Epithelial cell of prostate (primary cell): ENCODE measurements at regions not wholly inside any gene's neighbourhood (a gene's known extent, or its start where the extent isn't known, plus 50 kb on each side); places are given as distances from the start of the nearest gene placed in this dataset.

Experiments
- DNase-seq: peaks from one replicate; pipeline ENCODE4 v3.0.0-alpha.2; 2011; ENCODE audit warnings: low read depth, low spot score
- H3K27ac ChIP-seq: fragments of 450-650 bp; 2 replicates; pipeline ENCODE4 v1.5.1; 2017; ENCODE audit warnings: mild to moderate bottlenecking

DNA sequence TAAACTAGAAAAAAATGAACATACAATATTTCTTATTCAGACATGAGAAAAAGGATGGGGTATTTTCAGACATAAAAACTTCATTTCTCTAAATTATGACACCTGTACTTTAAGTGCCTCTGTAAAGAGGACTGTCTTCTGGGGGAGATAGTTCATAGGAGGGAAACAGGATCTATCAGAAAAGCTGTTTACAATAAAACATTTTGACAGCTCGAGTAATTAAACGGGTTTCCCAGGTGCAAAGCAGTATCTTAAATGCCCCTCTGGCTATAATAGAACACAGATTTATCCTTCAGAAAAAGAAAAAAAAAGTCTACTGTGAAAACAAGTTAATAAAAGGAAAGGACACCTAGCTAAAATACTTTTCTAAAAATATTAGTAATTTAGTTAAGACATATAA lies 311.4 kb upstream of the UBE2E3 start:
- H3K27ac ChIP-seq, result no peak overlapping the region
- DNase-seq, result no peak

DNA sequence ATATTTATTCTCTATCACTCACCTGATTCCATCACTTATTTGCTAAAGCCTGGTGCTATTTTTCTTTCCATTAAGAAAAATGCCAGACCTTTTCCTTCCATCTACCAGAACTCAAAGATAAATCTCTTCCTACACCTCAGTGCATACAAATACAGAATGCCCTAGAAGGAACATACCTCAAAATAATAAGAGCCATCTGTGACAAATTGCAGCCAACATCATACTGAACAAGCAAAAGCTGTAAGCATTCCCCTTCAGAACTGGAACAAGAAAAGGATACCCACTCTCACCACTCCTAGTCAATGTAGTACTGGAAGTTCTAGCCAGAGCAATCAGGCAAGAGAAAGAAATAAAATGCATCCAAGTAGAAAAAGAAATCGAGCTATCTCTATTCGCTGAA lies 315.9 kb upstream of the UBE2E3 start:
- H3K27ac ChIP-seq, result no peak overlapping the region
- DNase-seq, result no peak

DNA sequence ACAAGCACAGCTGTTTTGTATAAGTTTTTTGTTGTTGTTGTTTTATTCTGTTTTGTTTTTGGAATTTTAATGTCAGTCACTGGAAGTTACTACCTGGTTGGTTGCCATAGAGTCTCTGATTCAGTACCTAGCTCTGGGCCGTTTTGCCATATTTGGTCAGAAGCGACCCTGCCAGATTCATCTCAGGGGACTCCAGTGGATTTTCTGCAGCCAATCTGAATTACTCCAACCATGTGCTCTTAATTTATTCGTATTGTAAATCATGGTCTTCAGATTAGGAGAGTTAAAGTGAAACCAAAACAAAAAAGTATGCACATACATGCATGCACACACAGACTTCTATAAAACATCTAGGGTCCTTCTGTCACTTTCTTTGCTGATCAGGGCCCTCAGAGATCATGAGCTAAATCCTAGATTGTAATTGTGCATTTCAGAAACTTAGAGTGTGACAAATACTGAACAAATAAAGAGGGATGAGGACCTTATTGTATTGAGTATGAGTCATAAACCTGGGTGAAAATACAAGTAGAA lies 317.4 kb upstream of the UBE2E3 start:
- H3K27ac ChIP-seq, result no peak overlapping the region

DNA sequence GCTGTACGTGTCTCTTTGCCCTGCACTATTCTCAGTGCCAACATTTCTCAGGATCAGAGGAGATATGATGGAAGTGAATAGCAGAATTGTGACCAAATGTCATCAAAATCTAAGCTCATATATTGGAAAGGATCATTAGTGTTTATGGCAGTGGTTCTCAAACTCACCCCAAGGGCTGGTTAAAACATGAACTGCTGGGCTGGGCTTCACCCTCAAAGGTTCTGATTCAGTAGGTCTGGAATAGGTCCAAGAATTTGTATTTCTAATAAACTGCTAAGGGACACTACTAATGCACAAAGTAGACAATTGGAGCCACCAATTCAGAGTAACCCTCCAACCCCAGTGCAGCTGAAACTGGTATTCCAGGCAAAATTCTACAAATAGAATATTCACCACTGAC lies 317.9 kb upstream of the UBE2E3 start:
- no peak overlapping the region for H3K27ac ChIP-seq
- no peak for DNase-seq

More for the DNA sequence above, 317.4 kb upstream of the UBE2E3 start:
- no peak for DNase-seq

DNA sequence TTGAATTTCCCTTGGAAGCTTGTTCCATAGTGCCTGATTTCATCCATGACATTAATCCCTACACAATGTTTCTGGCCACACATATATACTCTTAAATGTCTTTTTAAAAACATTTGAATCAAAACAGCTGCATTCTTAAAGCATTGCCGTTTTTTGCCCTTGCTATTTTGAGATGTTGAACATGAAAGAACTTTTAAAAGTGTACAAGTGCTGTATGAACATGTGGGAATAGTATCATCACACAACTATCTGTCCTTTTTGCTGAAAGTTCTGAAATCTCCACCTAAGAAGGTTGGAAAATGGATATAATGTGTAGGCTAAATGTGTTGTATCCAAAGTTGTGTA lies 318.7 kb upstream of the UBE2E3 start:
- H3K27ac ChIP-seq, result no peak overlapping the region
- no peak for DNase-seq

DNA sequence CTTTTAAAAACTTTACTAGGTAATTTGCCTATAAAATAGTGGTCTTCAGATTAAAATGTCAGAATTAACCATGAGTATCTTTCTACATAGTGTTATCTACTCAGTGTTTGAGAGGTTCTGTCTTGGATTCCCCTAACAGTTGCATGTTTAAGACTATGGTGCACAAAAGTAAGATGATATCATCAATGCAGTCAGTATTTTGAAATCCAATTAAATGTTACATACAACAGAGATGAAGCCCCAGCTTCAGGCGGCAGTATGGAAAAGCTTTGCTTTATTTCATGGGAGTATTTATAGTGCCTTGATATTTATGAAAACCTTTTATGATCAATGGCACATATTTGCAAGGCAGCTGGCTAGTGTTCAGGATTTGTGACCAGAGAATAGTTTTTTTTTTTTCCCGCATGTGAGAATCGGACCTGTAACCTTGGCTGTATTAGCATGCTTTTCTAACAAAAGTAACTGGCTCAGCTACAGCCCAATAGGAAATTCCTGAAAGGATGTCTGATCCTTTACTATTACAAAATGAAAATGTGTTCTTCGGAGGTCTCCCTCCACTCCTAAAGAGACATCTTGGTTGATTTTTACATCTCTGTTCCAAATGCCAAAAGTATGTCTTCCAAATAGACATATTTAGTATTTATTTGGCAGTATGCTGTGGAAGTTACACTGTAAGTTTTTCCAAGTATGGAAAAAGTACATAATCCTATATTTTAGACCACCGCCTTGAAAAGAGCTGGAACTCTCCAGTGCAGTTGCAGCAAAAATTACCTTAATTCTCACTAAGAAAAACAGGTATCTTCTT lies 319.3 kb upstream of the UBE2E3 start:
- no peak for DNase-seq
- no peak overlapping the region for H3K27ac ChIP-seq

DNA sequence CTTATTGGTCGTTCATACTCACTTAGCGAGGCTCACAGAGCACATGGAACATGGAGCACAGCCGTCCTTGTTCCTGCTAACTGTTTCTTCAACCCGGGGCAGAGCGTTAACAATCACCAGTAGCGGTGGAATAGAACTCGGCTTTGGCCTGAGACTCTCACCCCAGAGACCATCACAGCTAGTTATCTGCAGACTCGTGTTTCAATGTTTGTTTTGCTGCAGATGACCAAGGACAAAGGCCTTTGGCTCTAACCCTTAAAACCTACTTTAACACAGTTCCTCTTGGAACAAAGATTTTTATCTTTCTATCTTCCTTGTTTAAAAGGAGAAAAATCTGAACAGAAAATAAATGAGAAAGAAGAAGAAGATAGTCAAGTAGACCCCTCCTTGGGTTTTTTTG lies 320.2 kb upstream of the UBE2E3 start:
- no peak overlapping the region for H3K27ac ChIP-seq
- no peak for DNase-seq

DNA sequence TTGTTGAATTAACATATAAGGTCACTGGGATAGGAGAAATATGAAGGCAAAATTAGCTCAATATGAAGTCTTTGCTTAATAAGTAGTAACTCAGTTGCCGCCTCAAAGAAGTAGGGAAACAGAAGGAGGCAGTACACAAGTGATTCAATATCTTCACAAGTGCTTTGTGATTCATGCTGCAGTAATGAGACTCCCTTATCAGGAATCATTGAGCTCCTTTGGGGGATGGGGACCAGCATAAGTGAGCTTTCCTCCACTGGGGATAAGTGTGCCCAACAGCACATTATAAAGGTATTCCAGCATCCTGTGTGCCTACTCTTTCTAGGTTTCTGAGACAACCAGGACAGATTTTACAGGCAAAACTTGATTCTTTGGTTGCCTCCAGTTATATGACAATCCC lies 323.4 kb upstream of the UBE2E3 start:
- DNase-seq, result no peak

DNA sequence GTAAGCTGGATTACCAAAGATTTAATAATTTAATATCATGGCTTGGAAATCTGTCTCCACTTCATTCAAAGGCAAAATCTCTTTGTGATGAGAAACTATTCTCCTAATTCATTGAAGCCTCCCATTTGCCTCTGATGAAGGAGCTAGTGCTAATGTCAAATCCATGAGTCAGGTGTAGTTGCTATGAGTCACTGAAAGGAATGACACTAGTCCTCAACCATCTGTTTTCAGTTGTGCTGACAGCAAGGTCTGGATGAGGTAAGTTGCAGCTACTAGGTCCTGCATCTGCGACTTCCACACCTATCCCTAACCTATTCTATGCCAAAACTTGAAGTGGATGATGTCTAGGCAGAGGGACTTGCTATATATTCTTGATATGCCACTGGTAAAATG lies 324.0 kb upstream of the UBE2E3 start:
- peak overlapping the region; percentile 55 for H3K27ac ChIP-seq
- DNase-seq, result peak; percentile 72

More for the DNA sequence above, 323.4 kb upstream of the UBE2E3 start:
- peak overlapping the region; percentile 55 for H3K27ac ChIP-seq

DNA sequence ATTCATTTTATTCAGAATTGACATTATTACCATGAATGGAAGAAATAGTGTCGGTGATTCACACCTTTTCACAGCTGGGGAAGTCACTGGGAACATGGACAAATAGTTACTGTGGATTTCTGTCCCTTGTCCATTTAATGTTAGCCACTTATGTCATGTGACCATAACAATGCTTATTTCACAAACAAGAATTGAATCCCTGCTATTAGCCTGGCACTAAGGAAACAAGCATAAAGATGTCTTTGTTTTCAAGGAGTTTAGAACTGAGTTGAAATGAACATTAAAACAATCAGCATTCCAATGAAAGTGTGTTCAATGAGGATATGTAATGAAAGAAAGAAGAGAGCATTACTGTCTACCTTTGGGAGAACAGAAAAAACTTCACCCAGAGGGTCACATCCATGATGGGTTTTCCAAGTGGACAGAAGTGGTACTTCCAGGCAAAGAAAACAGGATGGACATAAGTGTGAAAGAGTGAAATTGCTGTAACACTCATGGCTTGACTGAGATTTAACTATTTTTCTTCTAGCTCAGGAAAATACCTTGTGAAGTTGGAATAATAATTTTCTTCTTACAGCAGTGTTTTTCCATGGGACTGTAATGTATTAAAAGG lies 324.5 kb upstream of the UBE2E3 start:
- peak overlapping the region; percentile 55 for H3K27ac ChIP-seq
- no peak for DNase-seq

DNA sequence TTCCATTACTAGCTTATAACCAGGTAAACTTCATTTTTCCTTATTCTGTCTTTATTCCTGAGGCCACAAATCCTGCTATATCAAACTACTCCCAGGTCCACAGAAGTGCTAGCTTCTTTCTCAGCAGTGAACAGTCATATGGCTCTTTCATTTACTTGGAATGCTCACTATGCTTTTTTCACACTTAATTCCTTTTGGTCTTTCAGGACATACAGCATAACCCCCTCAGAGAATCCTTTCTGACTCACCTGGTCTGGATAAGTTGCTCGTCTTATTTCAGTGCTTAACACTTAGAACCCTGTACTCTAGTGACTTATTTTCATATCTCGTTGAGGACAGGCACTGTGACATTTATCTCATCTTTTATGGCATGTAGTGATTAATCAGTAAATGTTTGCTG lies 325.0 kb upstream of the UBE2E3 start:
- peak overlapping the region; percentile 55 for H3K27ac ChIP-seq
- no peak for DNase-seq

DNA sequence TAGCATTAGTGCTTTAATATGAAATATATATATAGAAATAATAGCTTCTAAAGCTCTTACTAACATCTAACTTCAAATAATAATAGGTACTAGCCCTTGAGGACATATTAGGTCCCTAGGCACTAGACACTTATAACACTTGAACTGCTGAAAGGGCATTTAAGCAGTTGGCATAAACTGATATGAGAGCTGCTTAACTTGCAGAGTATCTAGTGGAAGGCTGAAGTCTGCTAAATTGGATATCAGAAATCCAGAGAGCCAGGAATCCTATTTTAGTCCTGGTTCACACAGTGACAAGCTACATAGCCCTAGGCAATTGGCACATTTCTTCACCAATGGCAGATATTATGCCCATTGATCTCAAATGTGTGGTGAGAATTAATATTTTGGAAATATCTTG lies 326.9 kb upstream of the UBE2E3 start:
- no peak for DNase-seq
- H3K27ac ChIP-seq, result no peak overlapping the region

DNA sequence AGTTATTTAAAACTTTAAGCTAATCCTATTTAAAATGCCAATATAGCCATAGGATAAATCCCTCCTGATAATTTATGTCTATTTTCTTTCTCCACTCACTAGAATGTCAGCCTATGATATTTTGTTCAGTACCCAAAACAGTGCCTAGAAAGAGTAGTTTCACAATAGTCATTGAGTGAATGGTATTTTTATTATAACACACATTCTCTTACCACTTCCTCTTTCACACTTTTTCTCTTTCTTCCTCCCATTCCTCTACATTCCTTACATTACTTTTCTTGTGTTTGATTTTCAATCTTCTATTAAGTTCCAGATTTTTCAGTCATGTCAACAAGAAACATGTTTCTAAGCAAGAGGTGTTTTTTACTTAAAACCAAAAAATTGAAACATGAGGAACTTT lies 327.6 kb upstream of the UBE2E3 start:
- no peak overlapping the region for H3K27ac ChIP-seq
- DNase-seq, result no peak

DNA sequence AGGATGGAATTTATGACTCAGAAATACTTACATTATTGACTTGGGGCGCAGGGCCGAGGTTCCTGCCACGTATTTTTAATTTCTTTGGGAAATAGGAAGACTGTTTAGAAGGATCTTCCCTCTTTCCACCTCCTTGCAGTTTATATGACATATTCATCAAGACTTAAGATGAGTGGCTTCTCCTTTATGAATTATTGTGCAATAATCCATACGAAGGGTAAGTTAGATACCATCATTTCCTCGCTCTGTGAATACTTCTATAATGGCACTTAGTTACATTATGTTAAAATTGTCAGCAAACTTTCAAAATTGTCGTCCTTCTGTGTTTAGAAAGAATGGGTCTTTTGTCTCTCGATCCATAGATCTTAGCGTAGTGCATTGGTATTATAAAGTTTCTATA lies 328.8 kb upstream of the UBE2E3 start:
- no peak overlapping the region for H3K27ac ChIP-seq
- no peak for DNase-seq

DNA sequence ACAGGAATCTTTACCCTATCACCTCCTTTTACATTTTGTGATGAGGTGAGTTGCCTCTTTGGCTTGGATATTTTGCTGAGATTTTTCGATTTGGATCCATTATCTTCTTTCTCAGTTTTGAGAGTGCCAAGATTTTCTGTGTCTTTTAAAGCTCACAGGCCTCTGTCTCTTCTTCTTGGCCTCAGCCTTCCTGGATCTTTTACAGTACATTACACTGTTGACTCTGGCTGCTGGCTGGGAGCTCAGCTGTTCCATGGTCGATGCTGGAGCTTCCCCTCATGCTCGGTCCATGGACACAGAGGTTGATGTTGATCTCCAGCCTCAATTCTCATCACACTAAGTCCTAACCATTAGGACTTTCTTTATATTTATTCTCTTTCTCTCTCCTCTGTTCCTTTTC lies 332.8 kb upstream of the UBE2E3 start:
- no peak overlapping the region for H3K27ac ChIP-seq
- no peak for DNase-seq

DNA sequence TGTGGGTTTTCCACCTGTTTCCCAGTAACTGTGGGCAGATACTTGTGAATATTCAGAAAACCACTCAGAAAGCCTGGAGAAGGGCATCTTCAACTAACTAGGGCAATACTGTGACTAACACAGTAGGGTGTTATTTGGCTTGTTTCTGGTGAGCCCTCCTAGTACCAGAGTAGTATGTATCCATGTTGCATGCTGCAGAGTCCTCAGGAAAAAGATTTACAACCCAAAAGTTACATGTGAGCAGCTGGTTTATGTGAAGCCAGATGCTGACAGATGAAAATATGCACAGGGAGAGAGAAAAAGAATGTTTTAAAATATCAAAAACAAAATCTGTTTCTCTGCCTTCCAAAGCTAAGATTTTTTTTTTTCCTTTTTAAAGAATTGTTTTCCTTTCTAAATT lies 333.2 kb upstream of the UBE2E3 start:
- no peak overlapping the region for H3K27ac ChIP-seq
- no peak for DNase-seq

DNA sequence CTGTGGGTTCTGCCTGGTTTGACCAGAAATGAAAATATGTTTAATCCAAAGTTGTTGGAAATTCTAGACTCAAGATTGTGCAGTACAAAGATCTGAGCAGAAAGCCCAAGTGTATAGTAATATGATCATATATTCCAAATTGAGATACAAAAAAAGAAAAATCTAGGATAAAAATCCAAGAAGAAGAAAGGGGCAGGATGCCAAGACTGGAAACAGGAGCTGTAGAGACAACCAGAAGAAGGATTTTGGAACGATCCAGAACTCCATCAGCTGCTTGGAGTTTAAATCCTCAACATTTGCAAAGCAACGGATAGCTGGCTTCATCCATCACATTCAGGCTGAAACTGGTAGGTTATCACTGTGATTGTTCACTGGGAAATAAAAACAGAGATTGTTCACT lies 333.6 kb upstream of the UBE2E3 start:
- H3K27ac ChIP-seq, result no peak overlapping the region
- DNase-seq, result no peak

DNA sequence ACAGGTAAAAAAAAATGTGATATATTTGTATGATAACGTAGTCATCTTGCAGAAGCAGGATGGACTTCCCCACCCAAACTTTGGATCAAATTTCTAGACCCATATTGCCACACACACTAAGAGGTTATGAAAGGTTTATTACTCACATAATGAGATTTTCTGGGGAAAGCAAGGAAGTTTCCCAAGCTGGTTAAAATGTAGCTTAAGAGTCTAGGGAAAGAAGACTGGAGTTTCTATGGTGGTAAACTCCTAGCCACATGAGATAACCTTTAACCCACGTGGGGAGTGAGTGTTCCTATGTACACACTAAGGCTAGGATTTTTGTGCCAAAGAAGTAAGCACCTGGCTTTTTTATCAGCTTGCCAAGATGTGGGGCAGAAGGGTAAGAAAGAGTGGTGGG lies 335.7 kb upstream of the UBE2E3 start:
- H3K27ac ChIP-seq, result no peak overlapping the region
- DNase-seq, result no peak

DNA sequence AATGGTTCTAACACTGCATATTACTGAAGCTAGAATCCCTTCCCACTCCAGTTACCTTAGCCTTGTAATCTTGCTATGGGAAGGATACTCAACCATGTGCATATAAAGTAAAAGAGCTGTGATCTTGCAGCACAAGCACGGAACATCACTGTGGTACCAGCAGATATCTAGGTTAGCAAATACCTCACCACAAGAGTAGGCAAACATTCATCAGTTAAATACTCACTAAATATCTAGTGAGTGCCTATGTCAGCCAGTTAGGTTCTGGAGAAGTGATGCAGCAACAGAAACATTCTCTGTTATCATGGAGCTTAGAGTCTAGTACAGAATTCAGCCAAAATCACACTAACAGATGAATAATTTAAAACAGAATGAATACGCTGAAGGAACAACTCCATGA lies 349.6 kb upstream of the UBE2E3 start:
- no peak for DNase-seq
- H3K27ac ChIP-seq, result no peak overlapping the region

DNA sequence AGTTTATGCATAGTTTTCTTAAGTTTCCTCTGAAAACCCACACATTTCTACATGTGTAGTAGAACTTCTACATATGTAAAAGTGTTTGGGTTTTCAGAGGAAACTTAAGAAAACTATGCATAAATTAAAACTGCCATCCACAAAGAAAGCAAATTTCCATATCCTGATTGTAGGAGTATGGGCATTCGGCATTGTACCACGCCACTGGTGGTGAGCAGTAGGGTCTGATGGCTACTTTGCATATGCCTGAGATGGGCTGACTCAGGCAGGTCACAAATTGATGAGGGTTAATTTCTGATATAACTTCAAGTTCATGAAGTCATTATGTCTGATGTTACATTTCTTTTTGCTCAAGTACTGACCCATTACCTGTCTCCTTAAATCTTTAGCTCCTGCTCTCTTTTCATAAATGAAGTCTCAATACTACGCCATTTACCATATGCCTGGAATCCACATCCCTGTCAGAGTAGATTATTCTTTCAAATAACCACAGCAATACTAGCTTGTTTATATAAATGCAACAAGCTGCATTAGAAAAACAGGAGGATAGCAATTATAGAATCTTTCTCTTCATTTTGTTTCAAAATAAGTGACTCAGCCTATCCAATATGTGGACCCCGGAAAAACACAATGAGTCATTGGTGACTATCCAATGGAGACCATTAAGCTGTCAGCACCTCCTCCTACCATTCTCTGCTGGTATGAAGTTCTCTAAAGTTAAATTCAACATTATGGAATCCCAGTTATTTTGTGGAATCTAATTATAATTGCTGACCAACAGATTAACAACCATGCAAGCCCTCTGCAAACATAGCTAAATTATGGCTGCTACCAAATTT lies 355.2 kb upstream of the UBE2E3 start:
- H3K27ac ChIP-seq, result no peak overlapping the region

More for the DNA sequence above, 355.2 kb upstream of the UBE2E3 start:
- DNase-seq, result no peak
